Stomach (tissue), 4 donors: ENCODE measurements at regions not wholly inside any gene's neighbourhood (a gene's known extent, or its start where the extent isn't known, plus 50 kb on each side); places are given as distances from the start of the nearest gene placed in this dataset.

Source experiments
- CTCF ChIP-seq, 7 experiments: fragments of 450-650 bp in 4 of 7; fragments of 200-600 bp in 3 of 7; sonication (generic) in 3 of 7; IDR thresholded peaks; one replicate each; pipeline ENCODE4 v1.5.1; 2016 to 2019; ENCODE audit warnings: antibody characterized with exemption in 7 of 7, control low read depth in 2 of 7, mild to moderate bottlenecking in 1 of 7
- POLR2A ChIP-seq, 4 donors: fragments of 450-650 bp; IDR thresholded peaks; one replicate each; pipeline ENCODE4 v1.6.1; 2016; ENCODE audit warnings: antibody characterized with exemption in 4 of 4, control low read depth in 2 of 4, mild to moderate bottlenecking in 1 of 4, moderate library complexity in 1 of 4

- TF ChIP-seq CTCF (IDR thresholded peaks at IDR 0.05) (no peak), POLR2A (IDR thresholded peaks at IDR 0.05) (no peak)
Observed at GRCh38 chr14:98112194-98112780, 1159.7 kb downstream of the BCL11B start.
